Stimulated activated CD4-positive, alpha-beta T cell treated with anti-CD3 and anti-CD28 coated beads, Interleukin-4, amount 100 ng/mL, for 1 hour (primary cell): ENCODE measurements at regions not wholly inside any gene's neighbourhood (a gene's known extent, or its start where the extent isn't known, plus 50 kb on each side); places are given as distances from the start of the nearest gene placed in this dataset.
"Not testable (repeated sequence)": the region's sequence is repeated elsewhere in the genome, so short reads cannot be mapped to it uniquely, and the experiment has no call there.

Experiments
- DNase-seq: peaks from one replicate; pipeline ENCODE4 v3.0.0-alpha.2; 2020

GRCh38 chr3:159859424-159859823, 129.2 kb upstream of the IL12A start:
- DNase-seq = no peak

- no peak for DNase-seq
These were observed 128.8 kb upstream of the IL12A start for GRCh38 chr3:159859836-159860235.

- DNase-seq = no peak
These were observed 128.1 kb upstream of the IL12A start for GRCh38 chr3:159860269-159861116.

- no peak for DNase-seq
These were observed 127.2 kb upstream of the IL12A start for GRCh38 chr3:159861369-159861987.

- DNase-seq = no peak
These were observed 123.5 kb upstream of the IL12A start for GRCh38 chr3:159865041-159865579.

GRCh38 chr3:159866201-159866746, 122.4 kb upstream of the IL12A start:
- no peak for DNase-seq

GRCh38 chr3:159867372-159867771, 121.3 kb upstream of the IL12A start:
- no peak for DNase-seq

GRCh38 chr3:159870723-159871122, 117.9 kb upstream of the IL12A start:
- DNase-seq = no peak

- no peak for DNase-seq
These were observed 116.1 kb upstream of the IL12A start for GRCh38 chr3:159872374-159873109.

- DNase-seq = no peak
These were observed 113.5 kb upstream of the IL12A start for GRCh38 chr3:159875116-159875515.

- no peak for DNase-seq
These were observed 110.7 kb upstream of the IL12A start for GRCh38 chr3:159877924-159878323.

GRCh38 chr3:159879146-159879545, 109.5 kb upstream of the IL12A start:
- DNase-seq = no peak

GRCh38 chr3:159879598-159879997, 109.0 kb upstream of the IL12A start:
- DNase-seq = no peak

- DNase-seq = no peak
These were observed 107.4 kb upstream of the IL12A start for GRCh38 chr3:159881208-159881607.

- DNase-seq = no peak
These were observed 106.8 kb upstream of the IL12A start for GRCh38 chr3:159881828-159882309.

GRCh38 chr3:159882367-159882766, 106.3 kb upstream of the IL12A start:
- DNase-seq = no peak

- DNase-seq = no peak
These were observed 105.5 kb upstream of the IL12A start for GRCh38 chr3:159882790-159883779.

GRCh38 chr3:159884661-159885402, 103.8 kb upstream of the IL12A start:
- DNase-seq = no peak

- DNase-seq = no peak
These were observed 102.6 kb upstream of the IL12A start for GRCh38 chr3:159886050-159886449.

GRCh38 chr3:159886530-159886929, 102.1 kb upstream of the IL12A start:
- DNase-seq = not testable (repeated sequence)

- DNase-seq = no peak
These were observed 101.5 kb upstream of the IL12A start for GRCh38 chr3:159887168-159887567.
